ENCODE measurements at regions not wholly inside any gene's neighbourhood (a gene's known extent, or its start where the extent isn't known, plus 50 kb on each side); places are given as distances from the start of the nearest gene placed in this dataset.
A peak's percentile ranks its signal among the peaks of the same experiment; 100 is the strongest.
"Not testable (repeated sequence)": the region's sequence is repeated elsewhere in the genome, so short reads cannot be mapped to it uniquely, and the experiment has no call there.

- no peaks in the 10 kb centered on the region for H3K79me2 ChIP-seq (ENCODE audit: insufficient read depth, low read length)
- no peak for TF ChIP-seq CTCF (IDR thresholded peaks at IDR 0.05; ENCODE audit: extremely low read depth, low read depth, low read length)
- no peaks in the 10 kb centered on the region for H3K27me3 ChIP-seq (ENCODE audit: insufficient read depth, low read length)
- no peaks in the 10 kb centered on the region for H3K36me3 ChIP-seq (ENCODE audit: insufficient read depth, low read length)
- H3K4me3 ChIP-seq (ENCODE audit: insufficient read depth, low read length), result no peak overlapping the region
- peak; percentile 75 for DNase-seq (ENCODE audit: insufficient read length, low spot score, missing footprints)
- no peak overlapping the region for H3K27ac ChIP-seq (ENCODE audit: low read depth, low read length)
- no peaks in the 10 kb centered on the region for H3K9me3 ChIP-seq (ENCODE audit: low read depth, low read length)
- no peak overlapping the region for H3K4me2 ChIP-seq (ENCODE audit: insufficient read depth, low read length)
- no peaks in the 10 kb centered on the region for H4K20me1 ChIP-seq (ENCODE audit: insufficient read depth, low read length)
- H2AFZ ChIP-seq (ENCODE audit: low read length), result peak overlapping the region; percentile 35
- H3K4me1 ChIP-seq (ENCODE audit: insufficient read depth, low read length), result peaks cover 27% of the 10 kb centered on the region
These were observed 92.9 kb upstream of the FOXN3 start for GRCh38 chr14:89509891-89510290.

GRCh38 chr14:89508863-89509262 is 91.8 kb upstream of the FOXN3 start:
- H3K4me2 ChIP-seq (ENCODE audit: insufficient read depth, low read length), result no peak overlapping the region
- H3K36me3 ChIP-seq (ENCODE audit: insufficient read depth, low read length), result no peaks in the 10 kb centered on the region
- H3K9me3 ChIP-seq (ENCODE audit: low read depth, low read length), result no peaks in the 10 kb centered on the region
- no peak for TF ChIP-seq CTCF (IDR thresholded peaks at IDR 0.05; ENCODE audit: extremely low read depth, low read depth, low read length)
- peaks cover 37% of the 10 kb centered on the region for H3K4me1 ChIP-seq (ENCODE audit: insufficient read depth, low read length)
- peak; percentile 56 for DNase-seq (ENCODE audit: insufficient read length, low spot score, missing footprints)
- H2AFZ ChIP-seq (ENCODE audit: low read length), result no peak overlapping the region
- peaks cover 8% of the 10 kb centered on the region for H4K20me1 ChIP-seq (ENCODE audit: insufficient read depth, low read length)
- H3K4me3 ChIP-seq (ENCODE audit: insufficient read depth, low read length), result no peak overlapping the region
- H3K79me2 ChIP-seq (ENCODE audit: insufficient read depth, low read length), result no peaks in the 10 kb centered on the region
- H3K27me3 ChIP-seq (ENCODE audit: insufficient read depth, low read length), result no peaks in the 10 kb centered on the region
- no peak overlapping the region for H3K27ac ChIP-seq (ENCODE audit: low read depth, low read length)

GRCh38 chr14:89507926-89508460 is 91.0 kb upstream of the FOXN3 start:
- no peak overlapping the region for H3K4me3 ChIP-seq (ENCODE audit: insufficient read depth, low read length)
- DNase-seq (ENCODE audit: insufficient read length, low spot score, missing footprints), result peak; percentile 62
- peak overlapping the region; percentile 25 for H3K27ac ChIP-seq (ENCODE audit: low read depth, low read length)
- H3K27me3 ChIP-seq (ENCODE audit: insufficient read depth, low read length), result no peaks in the 10 kb centered on the region
- H4K20me1 ChIP-seq (ENCODE audit: insufficient read depth, low read length), result peaks cover 9% of the 10 kb centered on the region
- no peak for TF ChIP-seq CTCF (IDR thresholded peaks at IDR 0.05; ENCODE audit: extremely low read depth, low read depth, low read length)
- no peaks in the 10 kb centered on the region for H3K79me2 ChIP-seq (ENCODE audit: insufficient read depth, low read length)
- no peaks in the 10 kb centered on the region for H3K9me3 ChIP-seq (ENCODE audit: low read depth, low read length)
- no peaks in the 10 kb centered on the region for H3K36me3 ChIP-seq (ENCODE audit: insufficient read depth, low read length)
- H2AFZ ChIP-seq (ENCODE audit: low read length), result no peak overlapping the region
- H3K4me2 ChIP-seq (ENCODE audit: insufficient read depth, low read length), result no peak overlapping the region
- peaks cover 39% of the 10 kb centered on the region for H3K4me1 ChIP-seq (ENCODE audit: insufficient read depth, low read length)

DNA sequence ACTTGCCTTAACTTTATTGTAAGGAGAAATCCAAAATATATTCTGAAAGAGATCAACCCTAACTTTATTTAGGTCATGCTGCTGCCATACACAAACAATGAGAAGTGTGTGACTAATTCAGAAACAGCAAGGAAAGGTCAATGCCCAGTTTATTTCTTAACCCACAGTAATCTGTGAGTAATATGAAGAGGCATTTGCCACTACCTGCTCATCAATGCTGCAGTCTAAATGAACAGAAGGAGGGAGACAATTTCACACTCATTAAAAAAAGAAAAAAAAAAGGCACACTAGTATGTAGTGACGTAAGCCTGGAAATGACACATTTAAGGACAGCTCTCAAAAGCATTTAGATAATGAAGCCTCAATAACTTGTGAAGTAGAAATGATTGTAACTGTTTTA is 90.5 kb upstream of the FOXN3 start:
- Histone ChIP-seq H3K36me3 (ENCODE audit: insufficient read depth, low read length) (no peaks in the 10 kb centered on the region), H3K27me3 (ENCODE audit: insufficient read depth, low read length) (no peaks in the 10 kb centered on the region), H3K79me2 (ENCODE audit: insufficient read depth, low read length) (no peaks in the 10 kb centered on the region), H3K4me2 (ENCODE audit: insufficient read depth, low read length) (peak overlapping the region; percentile 45), H3K9me3 (ENCODE audit: low read depth, low read length) (no peaks in the 10 kb centered on the region), H3K4me3 (ENCODE audit: insufficient read depth, low read length) (no peak overlapping the region), H3K27ac (ENCODE audit: low read depth, low read length) (peak overlapping the region; percentile 46), H3K4me1 (ENCODE audit: insufficient read depth, low read length) (peaks cover 39% of the 10 kb centered on the region), H2AFZ (ENCODE audit: low read length) (no peak overlapping the region), H4K20me1 (ENCODE audit: insufficient read depth, low read length) (peaks cover 9% of the 10 kb centered on the region)
- DNase-seq (ENCODE audit: insufficient read length, low spot score, missing footprints), result peak; percentile 95
- TF ChIP-seq CTCF (IDR thresholded peaks at IDR 0.05; ENCODE audit: extremely low read depth, low read depth, low read length), result no peak

GRCh38 chr14:89506891-89507452 is 89.9 kb upstream of the FOXN3 start:
- H3K79me2 ChIP-seq (ENCODE audit: insufficient read depth, low read length); H3K27me3 ChIP-seq (ENCODE audit: insufficient read depth, low read length); H3K36me3 ChIP-seq (ENCODE audit: insufficient read depth, low read length); DNase-seq (ENCODE audit: insufficient read length, low spot score, missing footprints); H2AFZ ChIP-seq (ENCODE audit: low read length); H3K9me3 ChIP-seq (ENCODE audit: low read depth, low read length); H4K20me1 ChIP-seq (ENCODE audit: insufficient read depth, low read length): not testable (repeated sequence)
- Histone ChIP-seq H3K4me2 (ENCODE audit: insufficient read depth, low read length) (peak overlapping the region; percentile 45), H3K4me3 (ENCODE audit: insufficient read depth, low read length) (peak overlapping the region; percentile 11), H3K4me1 (ENCODE audit: insufficient read depth, low read length) (peaks cover 39% of the 10 kb centered on the region), H3K27ac (ENCODE audit: low read depth, low read length) (peak overlapping the region; percentile 46)

Measured in osteoblast (primary cell).